Keratinocyte (primary cell): ENCODE measurements at regions not wholly inside any gene's neighbourhood (a gene's known extent, or its start where the extent isn't known, plus 50 kb on each side); places are given as distances from the start of the nearest gene placed in this dataset.

Experiments used
- DNase-seq: peaks from one replicate; pipeline ENCODE4 v3.0.0-alpha.2; 2011; ENCODE audit warnings: low read depth, missing footprints, low spot score
- FAIRE-seq: peaks from 2 replicates; lab custom pipeline; 2011; peaks lifted over from hg19 to GRCh38; lab: Jason Lieb, UNC
- H2AFZ ChIP-seq: 2 replicates; pipeline ENCODE4 v1.6.0; 2012; ENCODE audit warnings: low read length, control low read depth, inconsistent platforms; ENCODE audit not compliant: control insufficient read depth
- H3K27ac ChIP-seq: 2 replicates; pipeline ENCODE4 v1.5.1; 2011; ENCODE audit warnings: low read length; ENCODE audit not compliant: control insufficient read depth, insufficient read depth
- H3K27me3 ChIP-seq: 3 replicates; pipeline ENCODE4 v1.6.0; 2011; ENCODE audit warnings: low read length; ENCODE audit not compliant: control insufficient read depth, insufficient read depth; ENCODE audit errors: extremely low read depth
- H3K36me3 ChIP-seq, 2 experiments: 2 replicates in 1 of 2; 3 replicates in 1 of 2; pipeline ENCODE4 v1.5.1; 2011; ENCODE audit warnings: low read length in 2 of 2, mild to moderate bottlenecking in 1 of 2; ENCODE audit not compliant: control insufficient read depth in 2 of 2, insufficient read depth in 2 of 2; ENCODE audit errors: extremely low read depth in 1 of 2
- H3K4me1 ChIP-seq: 3 replicates; pipeline ENCODE4 v1.5.1; 2011; ENCODE audit warnings: low read length; ENCODE audit not compliant: control insufficient read depth, insufficient read depth; ENCODE audit errors: extremely low read depth
- H3K4me2 ChIP-seq: 3 replicates; pipeline ENCODE4 v1.6.0; 2011; ENCODE audit warnings: low read depth, low read length; ENCODE audit not compliant: control insufficient read depth, insufficient read depth; ENCODE audit errors: extremely low read depth
- H3K4me3 ChIP-seq, 3 experiments: fragments of 200-600 bp in 1 of 3; sonication (generic) in 1 of 3; 2 replicates in 2 of 3; 3 replicates in 1 of 3; pipeline ENCODE4 v1.5.1; 2011 to 2016; ENCODE audit warnings: low read length in 3 of 3, mild to moderate bottlenecking in 3 of 3, control low read depth in 2 of 3, inconsistent platforms in 1 of 3, low read depth in 1 of 3, mixed read lengths in 1 of 3, mixed run types in 1 of 3, moderate library complexity in 1 of 3; ENCODE audit not compliant: control insufficient read depth in 2 of 3, insufficient read depth in 2 of 3; ENCODE audit errors: extremely low read depth in 1 of 3
- H3K79me2 ChIP-seq: 2 replicates; pipeline ENCODE4 v1.6.0; 2012; ENCODE audit warnings: low read length; ENCODE audit not compliant: control insufficient read depth, insufficient read depth
- H3K9ac ChIP-seq: 3 replicates; pipeline ENCODE4 v1.6.0; 2011; ENCODE audit warnings: low read length; ENCODE audit not compliant: control insufficient read depth, insufficient read depth; ENCODE audit errors: extremely low read depth
- H3K9me1 ChIP-seq: 3 replicates; pipeline ENCODE4 v1.6.0; 2011; ENCODE audit warnings: low read length; ENCODE audit not compliant: control insufficient read depth, insufficient read depth; ENCODE audit errors: extremely low read depth
- H3K9me3 ChIP-seq: 2 replicates; pipeline ENCODE4 v1.5.1; 2012; ENCODE audit warnings: low read depth, low read length; ENCODE audit not compliant: control insufficient read depth
- H4K20me1 ChIP-seq: 3 replicates; pipeline ENCODE4 v1.6.0; 2011; ENCODE audit warnings: low read length; ENCODE audit not compliant: control insufficient read depth, insufficient read depth; ENCODE audit errors: extremely low read depth
- CTCF ChIP-seq, 3 experiments: IDR thresholded peaks in 1 of 3; conservative IDR thresholded peaks in 1 of 3; optimal IDR thresholded peaks in 1 of 3; 2 replicates in 2 of 3; 3 replicates in 1 of 3; pipeline versions ENCODE3 to v1.5.1; 2011; ENCODE audit warnings: low read length in 3 of 3, mild to moderate bottlenecking in 3 of 3, moderate library complexity in 2 of 3, control low read depth in 1 of 3, inconsistent platforms in 1 of 3; ENCODE audit not compliant: insufficient read depth in 2 of 3; ENCODE audit errors: extremely low read depth in 1 of 3
- EZH2 ChIP-seq: IDR thresholded peaks from one replicate; pipeline ENCODE4 v1.6.1; 2012; ENCODE audit warnings: inconsistent platforms, mild to moderate bottlenecking, low read length, moderate library complexity
- dilution Hi-C: fragments of 300-500 bp; cut with MboI; formaldehyde crosslinking; loops from one replicate; pipeline ENCODE4 v1.7.0; 2020; ENCODE audit warnings: low sequenced_read_pairs; ENCODE audit not compliant: extremely low pct_ligation_motif_present

GRCh38 chr4:32672359-32672758, 1952.2 kb downstream of the PCDH7 start:
- no peaks in the 10 kb centered on the region for H3K79me2 ChIP-seq
- no peaks in the 10 kb centered on the region for H3K36me3 ChIP-seq
- H3K4me3 ChIP-seq = no peak overlapping the region
- H3K27ac ChIP-seq = no peak overlapping the region
- H3K27me3 ChIP-seq = no peaks in the 10 kb centered on the region
- no peaks in the 10 kb centered on the region for H3K9me3 ChIP-seq
- FAIRE-seq (no peak), DNase-seq (no peak)
- no peaks in the 10 kb centered on the region for H3K9me1 ChIP-seq
- no peaks in the 10 kb centered on the region for H4K20me1 ChIP-seq
- dilution Hi-C loops = no loop called here
- H2AFZ ChIP-seq = no peak overlapping the region
- H3K4me2 ChIP-seq = no peak overlapping the region
- TF ChIP-seq EZH2 (no peak), CTCF (optimal IDR thresholded peaks at IDR 0.05 in 1 of 3, IDR thresholded peaks at IDR 0.05 in 1 of 3, conservative IDR thresholded peaks at IDR 0.05 in 1 of 3; ENCODE audit: extremely low read depth in 1 of 3, insufficient read depth in 2 of 3, low read length in 3 of 3) (no peak)
- H3K9ac ChIP-seq = no peak overlapping the region
- H3K4me1 ChIP-seq = no peaks in the 10 kb centered on the region

GRCh38 chr4:32680946-32681345, 1960.8 kb downstream of the PCDH7 start:
- TF ChIP-seq EZH2 (no peak), CTCF (optimal IDR thresholded peaks at IDR 0.05 in 1 of 3, IDR thresholded peaks at IDR 0.05 in 1 of 3, conservative IDR thresholded peaks at IDR 0.05 in 1 of 3; ENCODE audit: extremely low read depth in 1 of 3, insufficient read depth in 2 of 3, low read length in 3 of 3) (no peak)
- Histone ChIP-seq H3K4me3 (no peak overlapping the region), H2AFZ (no peak overlapping the region), H4K20me1 (no peaks in the 10 kb centered on the region), H3K27me3 (no peaks in the 10 kb centered on the region), H3K79me2 (no peaks in the 10 kb centered on the region), H3K9me3 (no peaks in the 10 kb centered on the region), H3K4me2 (no peak overlapping the region), H3K4me1 (no peaks in the 10 kb centered on the region), H3K27ac (no peak overlapping the region), H3K36me3 (no peaks in the 10 kb centered on the region), H3K9ac (no peak overlapping the region), H3K9me1 (no peaks in the 10 kb centered on the region)
- DNase-seq (no peak), FAIRE-seq (no peak)
- dilution Hi-C loops = no loop called here
